ENCODE measurements at regions not wholly inside any gene's neighbourhood (a gene's known extent, or its start where the extent isn't known, plus 50 kb on each side); places are given as distances from the start of the nearest gene placed in this dataset.

GRCh38 chr16:35255816-35256215 is 1796.4 kb downstream of the TP53TG3F start:
- in situ Hi-C loops (cut with MboI; ENCODE audit: low sequenced_read_pairs, unreplicated experiment) = no loop called here
- DNase-seq (ENCODE audit: low spot score) = no peak
- no peak for TF ChIP-seq CTCF (IDR thresholded peaks at IDR 0.05; ENCODE audit: borderline replicate concordance, control extremely low read depth, extremely low read depth, insufficient read depth, missing control alignments)

GRCh38 chr16:35258381-35258780 is 1799.0 kb downstream of the TP53TG3F start:
- in situ Hi-C loops (cut with MboI; ENCODE audit: low sequenced_read_pairs, unreplicated experiment) = no loop called here
- no peak for DNase-seq (ENCODE audit: low spot score)
- no peak for TF ChIP-seq CTCF (IDR thresholded peaks at IDR 0.05; ENCODE audit: borderline replicate concordance, control extremely low read depth, extremely low read depth, insufficient read depth, missing control alignments)

DNA sequence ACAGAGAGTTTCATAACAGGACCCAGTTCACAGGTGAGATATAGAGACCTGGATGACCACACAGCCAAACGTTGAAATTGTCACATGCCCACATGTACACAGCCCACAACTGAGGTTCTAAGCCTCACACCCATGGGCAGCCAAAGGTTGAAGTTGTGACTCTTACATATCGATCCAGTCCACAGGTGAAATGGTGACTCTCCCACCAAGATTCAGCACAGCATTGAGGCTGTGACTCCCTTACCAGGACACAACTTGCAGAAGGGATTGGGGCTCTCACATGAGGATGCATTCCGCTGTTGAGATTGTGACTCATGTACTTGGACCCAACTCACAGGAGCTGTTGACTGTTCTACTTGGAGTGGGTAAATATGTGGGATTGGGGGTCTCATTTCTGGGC is 1836.4 kb downstream of the TP53TG3F start:
- no peak for DNase-seq (ENCODE audit: low spot score)
- TF ChIP-seq CTCF (IDR thresholded peaks at IDR 0.05; ENCODE audit: borderline replicate concordance, control extremely low read depth, extremely low read depth, insufficient read depth, missing control alignments) = no peak
- in situ Hi-C loops (cut with MboI; ENCODE audit: low sequenced_read_pairs, unreplicated experiment) = no loop called here

- in situ Hi-C loops (cut with MboI; ENCODE audit: low sequenced_read_pairs, unreplicated experiment) = no loop called here
- DNase-seq (ENCODE audit: low spot score) = no peak
- TF ChIP-seq CTCF (IDR thresholded peaks at IDR 0.05; ENCODE audit: borderline replicate concordance, control extremely low read depth, extremely low read depth, insufficient read depth, missing control alignments) = no peak
These were observed 1837.7 kb downstream of the TP53TG3F start for GRCh38 chr16:35296962-35297653.

- no peak for TF ChIP-seq CTCF (IDR thresholded peaks at IDR 0.05; ENCODE audit: borderline replicate concordance, control extremely low read depth, extremely low read depth, insufficient read depth, missing control alignments)
- in situ Hi-C loops (cut with MboI; ENCODE audit: low sequenced_read_pairs, unreplicated experiment) = no loop called here
- no peak for DNase-seq (ENCODE audit: low spot score)
These were observed 1839.2 kb downstream of the TP53TG3F start for GRCh38 chr16:35298460-35299243.

GRCh38 chr16:35302859-35303258 is 1843.4 kb downstream of the TP53TG3F start:
- in situ Hi-C loops (cut with MboI; ENCODE audit: low sequenced_read_pairs, unreplicated experiment) = no loop called here
- no peak for TF ChIP-seq CTCF (IDR thresholded peaks at IDR 0.05; ENCODE audit: borderline replicate concordance, control extremely low read depth, extremely low read depth, insufficient read depth, missing control alignments)
- no peak for DNase-seq (ENCODE audit: low spot score)

All from GM13976 (cell line).